H1 (cell line): ENCODE measurements at regions not wholly inside any gene's neighbourhood (a gene's known extent, or its start where the extent isn't known, plus 50 kb on each side); places are given as distances from the start of the nearest gene placed in this dataset.

Experiments
- CTCF ChIA-PET: fragments of 300-600 bp; sonication (Branson Sonifier 250); formaldehyde crosslinking; loops from one replicate; lab custom pipeline; 2021; ENCODE audit not compliant: partially characterized antibody; lab: Charles Lee
- POLR2A ChIA-PET: fragments of 300-600 bp; sonication (Branson Sonifier 250); formaldehyde crosslinking; loops from one replicate; lab custom pipeline; 2021; ENCODE audit warnings: inconsistent platforms; ENCODE audit not compliant: partially characterized antibody; lab: Charles Lee
- DNase-seq, 2 experiments: peaks; one replicate each; pipeline versions ENCODE4 v3.0.0 to v3.0.0-alpha.2; 2010 to 2022; ENCODE audit warnings: low spot score in 2 of 2, low read depth in 1 of 2, mixed read lengths in 1 of 2
- FAIRE-seq: peaks from 2 replicates; lab custom pipeline; 2011; peaks lifted over from hg19 to GRCh38; lab: Jason Lieb, UNC
- H2AFZ ChIP-seq: 2 replicates; pipeline ENCODE4 v1.8.1; 2012; ENCODE audit warnings: low read length, inconsistent platforms
- H2AK5ac ChIP-seq: 2 replicates; pipeline ENCODE4 v1.6.1; 2013; ENCODE audit warnings: low read depth, low read length
- H2BK120ac ChIP-seq: replicated peaks from 2 replicates; pipeline ENCODE3; 2013; ENCODE audit warnings: low read depth, low read length, inconsistent platforms
- H2BK12ac ChIP-seq: 2 replicates; pipeline ENCODE4 v1.6.1; 2013; ENCODE audit warnings: low read depth, low read length
- H2BK15ac ChIP-seq: 2 replicates; pipeline ENCODE4 v1.6.1; 2013; ENCODE audit warnings: low read length
- H2BK20ac ChIP-seq: 2 replicates; pipeline ENCODE4 v1.6.1; 2013; ENCODE audit warnings: low read length
- H2BK5ac ChIP-seq: 2 replicates; pipeline ENCODE4 v1.6.1; 2013; ENCODE audit warnings: low read depth, low read length
- H3K14ac ChIP-seq: 2 replicates; pipeline ENCODE4 v1.6.1; 2013; ENCODE audit warnings: inconsistent platforms; ENCODE audit not compliant: insufficient read length
- H3K18ac ChIP-seq: 2 replicates; pipeline ENCODE4 v1.6.1; 2013; ENCODE audit warnings: low read length; ENCODE audit errors: extremely low read depth
- H3K23ac ChIP-seq: 2 replicates; pipeline ENCODE4 v1.6.1; 2013; ENCODE audit warnings: inconsistent platforms; ENCODE audit not compliant: insufficient read length
- H3K23me2 ChIP-seq: 2 replicates; pipeline ENCODE4 v1.6.1; 2013; ENCODE audit warnings: low read depth, low read length
- H3K27ac ChIP-seq: 2 replicates; pipeline ENCODE4 v1.6.1; 2011; ENCODE audit warnings: low read depth, low read length, inconsistent platforms
- H3K27me3 ChIP-seq, 4 experiments: replicated peaks in 1 of 4; 1 replicate in 1 of 4; 2 replicates in 3 of 4; pipeline versions ENCODE4 v1.6.1 to v1.8.1; 2011 to 2013; ENCODE audit warnings: low read length in 3 of 4, mild to moderate bottlenecking in 3 of 4, inconsistent platforms in 2 of 4, mixed read lengths in 2 of 4, moderate library complexity in 1 of 4; ENCODE audit not compliant: control insufficient read depth in 3 of 4, insufficient read depth in 3 of 4; ENCODE audit errors: extremely low read depth in 1 of 4
- H3K36me3 ChIP-seq, 4 experiments: 2 replicates each; pipeline versions ENCODE4 v1.6.1 to v1.8.1; 2011 to 2013; ENCODE audit warnings: mild to moderate bottlenecking in 4 of 4, low read length in 3 of 4, moderate library complexity in 2 of 4, control low read depth in 1 of 4, inconsistent platforms in 1 of 4; ENCODE audit not compliant: insufficient read depth in 4 of 4, control insufficient read depth in 2 of 4
- H3K4ac ChIP-seq: replicated peaks from 2 replicates; pipeline ENCODE3; 2013; ENCODE audit warnings: low read length, low read depth, mixed read lengths, inconsistent platforms; ENCODE audit not compliant: insufficient read length
- H3K4me1 ChIP-seq, 4 experiments: replicated peaks in 1 of 4; 1 replicate in 1 of 4; 2 replicates in 3 of 4; pipeline versions ENCODE4 v1.6.1 to v1.8.1; 2011 to 2013; ENCODE audit warnings: low read length in 3 of 4, inconsistent platforms in 2 of 4, mixed read lengths in 1 of 4; ENCODE audit not compliant: insufficient read depth in 4 of 4, control insufficient read depth in 3 of 4
- H3K4me2 ChIP-seq, 2 experiments: 2 replicates each; pipeline versions ENCODE4 v1.6.1 to v1.8.1; 2011 to 2013; ENCODE audit warnings: low read depth in 2 of 2, low read length in 2 of 2, control low read depth in 1 of 2, inconsistent platforms in 1 of 2, mild to moderate bottlenecking in 1 of 2; ENCODE audit not compliant: insufficient read depth in 1 of 2
- H3K4me3 ChIP-seq, 4 experiments: fragments of 200-600, 300-600 bp in 1 of 4; sonication (generic), shearing (Covaris generic), sonication (Bioruptor Twin) in 1 of 4; 2 replicates each; pipeline versions ENCODE4 v1.5.1 to v1.8.1; 2011 to 2016; ENCODE audit warnings: low read length in 4 of 4, low read depth in 3 of 4, control low read depth in 2 of 4, inconsistent platforms in 2 of 4, mild to moderate bottlenecking in 2 of 4, mixed read lengths in 1 of 4, moderate library complexity in 1 of 4; ENCODE audit not compliant: insufficient read depth in 2 of 4; ENCODE audit errors: extremely low read depth in 1 of 4
- H3K56ac ChIP-seq: replicated peaks from 2 replicates; pipeline ENCODE3; 2013; ENCODE audit warnings: low read depth, mild to moderate bottlenecking, mixed read lengths, low read length, inconsistent platforms; ENCODE audit not compliant: insufficient read length
- H3K79me1 ChIP-seq: 2 replicates; pipeline ENCODE4 v1.6.1; 2013; ENCODE audit warnings: low read depth, low read length, control low read depth
- H3K79me2 ChIP-seq, 2 experiments: 2 replicates each; pipeline versions ENCODE4 v1.6.1 to v1.8.1; 2012 to 2013; ENCODE audit warnings: low read length in 2 of 2, mild to moderate bottlenecking in 2 of 2, inconsistent platforms in 1 of 2; ENCODE audit not compliant: insufficient read depth in 2 of 2, control insufficient read depth in 1 of 2
- H3K9ac ChIP-seq, 4 experiments: replicated peaks in 1 of 4; 1 replicate in 1 of 4; 2 replicates in 3 of 4; pipeline versions ENCODE4 v1.6.1 to v1.8.1; 2011 to 2013; ENCODE audit warnings: low read depth in 3 of 4, low read length in 3 of 4, control low read depth in 2 of 4, mild to moderate bottlenecking in 2 of 4, moderate library complexity in 2 of 4, inconsistent platforms in 1 of 4; ENCODE audit errors: extremely low read depth in 1 of 4
- H3K9me3 ChIP-seq, 2 experiments: 2 replicates each; pipeline versions ENCODE4 v1.6.1 to v1.8.1; 2012 to 2013; ENCODE audit warnings: mild to moderate bottlenecking in 2 of 2, moderate library complexity in 2 of 2, control low read depth in 1 of 2, inconsistent platforms in 1 of 2, low read depth in 1 of 2, low read length in 1 of 2, mixed read lengths in 1 of 2; ENCODE audit not compliant: insufficient read depth in 2 of 2
- H4K20me1 ChIP-seq, 2 experiments: replicated peaks in 1 of 2; 2 replicates each; pipeline versions ENCODE3 to v1.8.1; 2011 to 2013; ENCODE audit warnings: inconsistent platforms in 2 of 2, low read length in 2 of 2, mild to moderate bottlenecking in 1 of 2; ENCODE audit not compliant: insufficient read depth in 2 of 2, control insufficient read depth in 1 of 2
- H4K5ac ChIP-seq: 2 replicates; pipeline ENCODE4 v1.6.1; 2013; ENCODE audit warnings: low read length, low read depth, mixed read lengths, inconsistent platforms; ENCODE audit not compliant: insufficient read length
- H4K8ac ChIP-seq: 2 replicates; pipeline ENCODE4 v1.8.0; 2013; ENCODE audit warnings: mild to moderate bottlenecking, moderate library complexity, low read length, inconsistent platforms; ENCODE audit not compliant: insufficient read depth; ENCODE audit errors: extremely low read depth
- H4K91ac ChIP-seq: replicated peaks from 2 replicates; pipeline ENCODE3; 2013; ENCODE audit warnings: low read length, mixed read lengths, inconsistent platforms; ENCODE audit not compliant: insufficient read length
- BACH1 ChIP-seq: IDR thresholded peaks from 2 replicates; pipeline ENCODE4 v1.6.1; 2012; ENCODE audit warnings: low read length, improper control_type of control experiment
- CBX8 ChIP-seq: fragments of 300-800, 300-1000 bp; sonication (generic); IDR thresholded peaks from 2 replicates; pipeline ENCODE4 v1.7.1; 2016; ENCODE audit warnings: low read depth, low read length, borderline replicate concordance
- CEBPB ChIP-seq: IDR thresholded peaks from 2 replicates; pipeline ENCODE4 v1.6.1; 2012; ENCODE audit warnings: low read depth, low read length
- CHD2 ChIP-seq: IDR thresholded peaks from 2 replicates; pipeline ENCODE4 v1.6.1; 2012; ENCODE audit warnings: low read length, improper control_type of control experiment
- CREB1 ChIP-seq: IDR thresholded peaks from 2 replicates; pipeline ENCODE4 v1.6.1; 2012; ENCODE audit warnings: inconsistent platforms
- EP300 ChIP-seq, 2 experiments: IDR thresholded peaks; 1 replicate in 1 of 2; 2 replicates in 1 of 2; pipeline ENCODE4 v1.6.1; 2011 to 2012; ENCODE audit warnings: low read depth in 2 of 2, low read length in 2 of 2, mild to moderate bottlenecking in 2 of 2, borderline replicate concordance in 1 of 2, inconsistent platforms in 1 of 2, moderate library complexity in 1 of 2
- HDAC6 ChIP-seq: IDR thresholded peaks from one replicate; pipeline ENCODE4 v1.7.1; 2012; ENCODE audit warnings: low read depth, mild to moderate bottlenecking, inconsistent platforms, low read length, moderate library complexity
- POU5F1 ChIP-seq: IDR thresholded peaks from 2 replicates; pipeline ENCODE4 v1.6.1; 2011; ENCODE audit warnings: low read depth, mild to moderate bottlenecking, low read length, moderate library complexity
- RNF2 ChIP-seq: fragments of 200-900, 300-1000 bp; sonication (generic); IDR thresholded peaks from 2 replicates; pipeline ENCODE4 v1.7.1; 2016; ENCODE audit warnings: borderline replicate concordance, low read depth, mild to moderate bottlenecking, antibody characterized with exemption, low read length; ENCODE audit not compliant: poor library complexity, severe bottlenecking; ENCODE audit errors: missing control alignments
- RXRA ChIP-seq: IDR thresholded peaks from 2 replicates; pipeline ENCODE4 v1.6.1; 2011; ENCODE audit warnings: low read depth, mild to moderate bottlenecking, low read length, moderate library complexity; ENCODE audit not compliant: insufficient read depth
- SIN3A ChIP-seq, 2 experiments: IDR thresholded peaks in 1 of 2; conservative IDR thresholded peaks in 1 of 2; 2 replicates each; pipeline ENCODE4 v1.6.1; 2011 to 2012; ENCODE audit warnings: low read length in 2 of 2, improper control_type of control experiment in 1 of 2, low read depth in 1 of 2, mild to moderate bottlenecking in 1 of 2
- SP4 ChIP-seq: IDR thresholded peaks from 2 replicates; pipeline ENCODE4 v1.6.1; 2012; ENCODE audit warnings: low read length, inconsistent platforms
- ZNF274 ChIP-seq: IDR thresholded peaks from 2 replicates; pipeline ENCODE4 v1.7.0; 2012; ENCODE audit warnings: low read length, borderline replicate concordance; ENCODE audit errors: extremely low read depth
- WGBS, 2 experiments: shearing (Covaris generic) in 1 of 2; methylation state at CpG; one replicate each; pipeline versions ENCODE4 v1.1.6 to v1.1.7; 2013 to 2015; ENCODE audit warnings: low lambda C conversion rate in 2 of 2, mixed read lengths in 2 of 2, inconsistent platforms in 1 of 2, low coverage in 1 of 2, missing lambda C conversion rate in 1 of 2; ENCODE audit not compliant: insufficient replicate concordance in 2 of 2, insufficient coverage in 1 of 2, insufficient read length in 1 of 2; ENCODE audit errors: extremely low coverage in 1 of 2, missing lambda C conversion rate in 1 of 2; 5-methylcytosine and 5-hydroxymethylcytosine counted together

DNA sequence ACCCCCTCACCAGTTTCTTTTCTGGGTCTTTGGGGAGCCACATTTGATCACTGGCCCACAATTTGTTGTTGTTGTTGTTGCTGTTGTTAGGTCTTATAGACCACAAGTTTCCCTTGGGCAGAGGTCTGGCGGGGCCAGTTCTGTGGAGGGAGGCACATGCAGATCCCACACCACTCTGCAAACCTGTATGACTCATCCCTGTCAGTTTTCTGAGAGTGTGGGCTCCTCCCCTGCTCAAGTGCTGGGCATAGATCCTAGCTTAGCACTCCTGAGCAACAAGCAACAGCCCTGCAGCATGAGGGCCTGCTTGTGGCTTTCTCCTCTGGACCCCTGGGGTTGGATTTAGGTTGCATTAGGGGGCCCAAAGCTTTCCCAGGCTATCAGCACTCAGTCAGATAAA, 411.1 kb upstream of the HTR1E start:
- ChIA-PET CTCF (no interaction called here), POLR2A (no interaction called here)
- Histone ChIP-seq H4K20me1 (no peaks in the 10 kb centered on the region), H3K4me2 (no peak overlapping the region), H3K9ac (no peak overlapping the region), H3K79me2 (no peaks in the 10 kb centered on the region), H3K23ac (no peak overlapping the region), H4K5ac (no peak overlapping the region), H4K8ac (no peak overlapping the region), H3K56ac (no peak overlapping the region), H3K9me3 (no peaks in the 10 kb centered on the region), H2BK12ac (no peak overlapping the region), H3K4me3 (no peak overlapping the region), H3K27ac (no peak overlapping the region), H3K23me2 (no peaks in the 10 kb centered on the region), H3K4me1 (no peaks in the 10 kb centered on the region), H2BK20ac (no peak overlapping the region), H3K79me1 (no peaks in the 10 kb centered on the region), H3K18ac (no peak overlapping the region), H3K14ac (no peak overlapping the region), H2BK15ac (no peak overlapping the region), H3K4ac (no peak overlapping the region), H2BK5ac (no peak overlapping the region), H2AFZ (peak overlapping the region; percentile 32; the same call in 1 of the 2 replicates), H3K27me3 (no peaks in the 10 kb centered on the region), H4K91ac (no peak overlapping the region), H3K36me3 (no peaks in the 10 kb centered on the region), H2BK120ac (no peak overlapping the region), H2AK5ac (no peak overlapping the region)
- TF ChIP-seq HDAC6, result no peak
- no peak for TF ChIP-seq CREB1
- no peak for TF ChIP-seq CBX8
- TF ChIP-seq CHD2, result no peak
- TF ChIP-seq SIN3A (conservative IDR thresholded peaks at IDR 0.05 in 1 of 2, IDR thresholded peaks at IDR 0.05 in 1 of 2; ENCODE audit: low read depth in 1 of 2, low read length in 2 of 2), result no peak
- no peak for TF ChIP-seq BACH1
- TF ChIP-seq POU5F1, result no peak
- no peak for TF ChIP-seq SP4
- no peak for TF ChIP-seq RNF2
- no peak for TF ChIP-seq RXRA
- no peak for TF ChIP-seq ZNF274
- no peak for TF ChIP-seq EP300 (IDR thresholded peaks at IDR 0.05; ENCODE audit: borderline replicate concordance in 1 of 2, low read depth in 2 of 2, low read length in 2 of 2)
- no peak for TF ChIP-seq CEBPB
- DNase-seq (no peak), FAIRE-seq (no peak)
- WGBS, 2 experiments, result 9% methylated on average over 1 of the region's 1 CpG; no CpG with 5 or more reads in 1 of the 2 experiments
